Activated naive CD4-positive, alpha-beta T cell treated with anti-CD3 and anti-CD28 coated beads, Interleukin-2, amount 10 ng/mL, durations not matched to agents 7 days and 5 days (primary cell): ENCODE measurements at regions not wholly inside any gene's neighbourhood (a gene's known extent, or its start where the extent isn't known, plus 50 kb on each side); places are given as distances from the start of the nearest gene placed in this dataset.

Experiments used
- CTCF ChIA-PET: fragments of 350-600 bp; sonication (Branson Sonifier 250); formaldehyde crosslinking; loops from one replicate; lab custom pipeline; 2021; ENCODE audit warnings: antibody characterized with exemption; lab: Charles Lee
- DNase-seq: peaks from one replicate; pipeline ENCODE4 v3.0.0-alpha.2; 2020
- H3K27ac Mint-ChIP-seq: one replicate; pipeline ENCODE4 v1.8.0; 2021; ENCODE audit warnings: mild to moderate bottlenecking, moderate library complexity, mixed read lengths
- H3K27me3 Mint-ChIP-seq: one replicate; pipeline ENCODE4 v1.8.0; 2021; ENCODE audit warnings: mild to moderate bottlenecking, mixed read lengths
- H3K36me3 Mint-ChIP-seq: one replicate; pipeline ENCODE4 v1.8.0; 2021; ENCODE audit warnings: mixed read lengths
- H3K4me1 Mint-ChIP-seq: one replicate; pipeline ENCODE4 v1.8.0; 2021; ENCODE audit warnings: mixed read lengths
- H3K4me3 Mint-ChIP-seq: one replicate; pipeline ENCODE4 v1.8.0; 2021; ENCODE audit warnings: mild to moderate bottlenecking, moderate library complexity, mixed read lengths
- H3K9me3 Mint-ChIP-seq: one replicate; pipeline ENCODE4 v1.8.0; 2021; ENCODE audit warnings: mixed read lengths

DNA sequence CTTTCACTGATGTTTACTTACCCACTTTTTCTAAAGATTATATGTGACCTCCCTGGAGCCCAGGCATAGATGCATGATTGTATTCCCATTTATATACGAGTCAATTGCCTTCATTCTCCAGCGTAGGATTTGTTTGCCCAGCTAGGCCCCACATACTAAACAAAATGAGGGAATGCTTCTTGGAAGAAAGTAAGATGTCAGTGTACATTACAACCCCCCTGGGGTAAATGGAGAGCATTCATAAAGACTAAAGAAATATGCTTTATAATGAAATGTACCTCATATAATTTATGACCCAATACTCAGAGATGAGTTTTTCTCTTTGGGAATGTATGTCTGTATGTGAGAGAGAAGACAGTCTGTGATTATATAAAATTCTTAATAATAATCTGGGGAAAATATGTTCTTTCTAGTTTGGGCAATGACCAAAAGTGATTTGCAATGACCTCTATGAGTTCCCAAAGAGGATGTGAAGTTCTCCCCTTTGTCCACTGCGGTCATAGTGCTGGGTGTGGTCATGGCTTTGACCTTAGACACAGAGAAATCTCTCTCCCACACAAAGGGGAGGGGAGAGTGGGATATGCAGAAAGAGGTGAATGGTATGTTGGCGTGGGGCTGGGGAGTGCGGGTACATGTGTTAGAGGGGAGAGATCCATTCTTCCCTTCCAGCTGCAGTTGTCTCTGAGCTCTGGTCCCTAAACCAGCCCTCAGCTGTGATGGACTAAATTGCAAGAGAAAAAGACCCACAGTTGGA lies 175.6 kb downstream of the EN1 start:
- H3K36me3 Mint-ChIP-seq: no peaks in the 10 kb centered on the region
- H3K27me3 Mint-ChIP-seq: no peaks in the 10 kb centered on the region
- no peak overlapping the region for H3K27ac Mint-ChIP-seq
- no peaks in the 10 kb centered on the region for H3K9me3 Mint-ChIP-seq
- no peaks in the 10 kb centered on the region for H3K4me1 Mint-ChIP-seq
- no peak overlapping the region for H3K4me3 Mint-ChIP-seq
- DNase-seq: no peak
- CTCF ChIA-PET: interaction anchor here (0.8 kb wide), 1 partner anchor 601 kb away, joined by 3 read pairs; no protein-coding TSS in a partner anchor

DNA sequence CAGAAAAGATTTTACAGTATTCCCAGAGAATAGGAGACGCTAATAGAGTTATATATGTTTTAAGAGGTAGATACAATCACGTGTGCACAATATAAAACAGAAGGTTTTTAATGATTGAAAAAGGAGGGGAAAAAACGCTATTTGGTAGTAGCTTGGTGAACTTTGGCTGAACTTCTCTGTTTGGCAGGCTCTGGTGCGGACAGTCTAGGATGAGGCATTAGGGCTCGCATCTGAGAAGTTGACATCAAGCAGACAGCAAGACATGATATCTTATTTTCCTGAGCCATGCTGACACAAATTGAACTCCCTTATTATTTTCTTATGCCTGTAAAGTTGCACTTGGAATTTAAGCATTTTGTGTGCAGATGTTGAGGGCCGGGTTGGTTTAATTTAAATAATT lies 176.6 kb downstream of the EN1 start:
- H3K4me1 Mint-ChIP-seq: no peaks in the 10 kb centered on the region
- no peak for DNase-seq
- H3K9me3 Mint-ChIP-seq: no peaks in the 10 kb centered on the region
- no peaks in the 10 kb centered on the region for H3K36me3 Mint-ChIP-seq
- CTCF ChIA-PET: interaction anchor here (0.8 kb wide), 1 partner anchor 600 kb away, joined by 3 read pairs; no protein-coding TSS in a partner anchor
- H3K27me3 Mint-ChIP-seq: no peaks in the 10 kb centered on the region
- no peak overlapping the region for H3K4me3 Mint-ChIP-seq
- no peak overlapping the region for H3K27ac Mint-ChIP-seq

DNA sequence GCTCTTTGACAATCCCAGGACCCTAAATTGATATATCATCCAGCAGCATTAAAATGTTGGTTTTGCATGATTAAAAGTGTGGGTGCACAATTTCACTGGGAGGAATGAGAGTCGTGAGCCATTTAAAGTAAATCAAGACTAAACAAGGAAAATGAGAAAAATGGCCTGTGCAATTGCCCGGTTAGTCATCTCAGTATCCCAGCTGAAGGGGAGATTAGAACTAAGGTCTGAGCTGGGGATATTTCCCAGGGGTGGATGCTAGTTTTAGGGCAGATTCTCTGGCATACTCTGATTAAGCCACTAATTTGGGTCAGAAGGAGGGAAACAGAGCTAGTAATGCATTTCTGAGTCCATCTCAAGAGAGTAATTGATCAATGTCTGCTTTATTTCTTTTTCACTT lies 177.2 kb downstream of the EN1 start:
- Mint-ChIP-seq H3K27me3 (no peaks in the 10 kb centered on the region), H3K27ac (no peak overlapping the region), H3K36me3 (no peaks in the 10 kb centered on the region), H3K4me1 (no peaks in the 10 kb centered on the region), H3K4me3 (no peak overlapping the region), H3K9me3 (no peaks in the 10 kb centered on the region)
- DNase-seq: no peak
- CTCF ChIA-PET: no interaction called here

DNA sequence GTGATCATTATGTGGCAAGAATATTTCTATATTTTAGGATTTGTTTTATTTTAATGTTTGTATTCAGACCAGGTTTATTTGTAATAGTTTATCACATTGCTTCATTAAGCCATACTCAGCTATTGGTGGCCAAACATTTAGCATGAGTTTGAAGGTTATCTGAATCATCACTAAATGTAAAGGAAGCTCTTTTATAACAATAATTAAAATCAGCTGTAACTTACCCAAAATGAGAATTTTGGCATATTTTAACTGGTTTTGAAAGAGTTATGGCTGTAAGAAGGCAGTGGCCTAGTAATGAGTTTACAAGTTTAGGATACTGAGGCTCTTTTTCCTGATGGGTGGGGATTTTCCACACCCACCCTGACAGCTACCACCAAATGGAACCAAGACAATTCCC lies 177.8 kb downstream of the EN1 start:
- CTCF ChIA-PET: no interaction called here
- Mint-ChIP-seq H3K27me3 (no peaks in the 10 kb centered on the region), H3K4me3 (no peak overlapping the region)

DNA sequence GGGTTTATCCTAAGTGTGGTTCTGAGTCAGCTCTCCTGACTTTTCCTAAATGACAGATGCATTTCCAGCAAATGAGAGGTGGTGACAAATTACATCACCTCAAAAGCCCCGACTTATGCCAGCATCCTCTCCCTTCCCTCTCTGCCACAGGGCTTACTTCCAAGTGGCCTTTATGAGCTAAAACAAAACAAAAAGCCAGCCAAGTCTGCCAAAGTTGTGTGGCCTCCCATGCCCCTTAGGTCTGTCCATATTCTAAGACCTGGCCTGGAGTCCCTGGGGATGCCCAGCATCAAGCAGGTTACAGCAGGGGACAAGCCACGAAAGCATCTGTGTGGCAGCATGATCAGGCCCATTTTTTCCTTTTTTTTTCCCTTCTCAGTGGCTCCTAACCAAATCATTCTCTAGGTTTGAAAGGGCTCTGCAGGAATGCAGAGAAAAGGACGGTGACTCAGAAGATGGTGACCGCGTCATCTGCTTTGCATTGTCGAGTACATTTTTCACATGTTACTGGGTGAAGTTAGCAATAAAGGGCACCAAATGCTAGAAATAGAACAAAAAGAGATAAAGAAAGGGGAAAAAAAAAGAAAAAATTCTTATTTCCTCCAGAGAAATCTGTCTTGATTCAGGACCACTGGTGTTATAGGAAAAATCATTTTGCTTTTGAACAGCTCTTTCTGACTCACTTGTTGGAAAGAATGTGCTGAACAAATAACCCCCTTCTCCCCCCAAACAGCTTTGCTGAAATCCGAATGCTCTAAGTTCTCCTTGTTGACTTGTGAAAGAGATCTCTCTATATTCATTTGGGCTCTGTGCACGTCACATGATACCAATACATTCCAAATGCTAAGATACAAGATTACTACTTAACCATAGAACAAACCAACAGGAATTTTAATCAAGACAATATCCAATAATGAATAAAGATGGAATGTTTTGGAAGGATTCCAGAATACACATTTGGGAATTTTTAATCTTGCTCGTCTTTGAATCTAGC lies 178.7 kb downstream of the EN1 start:
- no peak for DNase-seq
- no peak overlapping the region for H3K4me3 Mint-ChIP-seq
- H3K27me3 Mint-ChIP-seq: no peaks in the 10 kb centered on the region
- CTCF ChIA-PET: interaction anchor here (0.7 kb wide), 1 partner anchor 605 kb away, joined by 3 read pairs; no protein-coding TSS in a partner anchor
- no peaks in the 10 kb centered on the region for H3K9me3 Mint-ChIP-seq
- H3K4me1 Mint-ChIP-seq: no peaks in the 10 kb centered on the region
- H3K27ac Mint-ChIP-seq: no peak overlapping the region
- H3K36me3 Mint-ChIP-seq: no peaks in the 10 kb centered on the region

More for the DNA sequence above, 177.8 kb downstream of the EN1 start:
- Mint-ChIP-seq H3K4me1 (no peaks in the 10 kb centered on the region), H3K36me3 (no peaks in the 10 kb centered on the region), H3K27ac (no peak overlapping the region), H3K9me3 (no peaks in the 10 kb centered on the region)
- no peak for DNase-seq

DNA sequence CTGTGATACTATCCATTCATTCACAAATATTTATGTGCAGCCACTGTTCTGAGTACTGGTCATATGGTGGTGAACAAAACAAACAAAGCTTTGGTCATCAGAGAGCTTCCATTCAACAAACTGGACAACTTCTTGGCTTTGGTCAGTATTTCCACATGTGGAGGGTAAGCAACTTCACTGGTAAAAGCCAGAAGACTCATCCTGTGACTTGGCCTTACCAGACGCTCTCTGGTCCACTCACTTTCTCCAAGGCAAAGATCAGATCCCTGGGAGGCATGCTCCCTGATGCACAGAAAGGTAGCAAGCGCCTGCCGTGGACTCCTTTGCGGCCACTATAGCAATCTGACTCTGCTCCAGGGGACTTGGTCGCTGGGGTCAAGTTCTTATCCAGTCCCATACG lies 179.5 kb downstream of the EN1 start:
- H3K27ac Mint-ChIP-seq: no peak overlapping the region
- no peak for DNase-seq
- CTCF ChIA-PET: interaction anchor here (0.7 kb wide), 1 partner anchor 605 kb away, joined by 3 read pairs; no protein-coding TSS in a partner anchor
- no peaks in the 10 kb centered on the region for H3K9me3 Mint-ChIP-seq
- H3K36me3 Mint-ChIP-seq: no peaks in the 10 kb centered on the region
- no peak overlapping the region for H3K4me3 Mint-ChIP-seq
- no peaks in the 10 kb centered on the region for H3K4me1 Mint-ChIP-seq
- no peaks in the 10 kb centered on the region for H3K27me3 Mint-ChIP-seq

DNA sequence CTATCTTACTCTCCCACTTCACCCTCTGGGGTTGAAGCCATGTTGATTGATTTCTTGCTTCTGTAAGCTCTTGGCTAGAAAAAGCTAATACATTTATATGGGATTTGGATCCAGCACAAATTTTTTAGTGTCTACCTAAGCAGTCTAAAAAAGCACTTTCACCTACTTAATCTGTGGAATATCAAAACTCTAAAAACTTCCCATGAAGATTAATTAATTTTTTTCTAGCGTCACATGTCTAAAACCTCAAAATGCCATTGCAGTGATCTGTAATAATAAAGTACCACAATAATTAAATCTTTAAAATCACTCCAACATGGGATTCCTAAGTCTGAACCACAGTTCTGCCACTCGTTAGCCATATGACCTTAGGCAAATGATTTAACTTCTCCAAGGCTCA lies 180.1 kb downstream of the EN1 start:
- no peak overlapping the region for H3K4me3 Mint-ChIP-seq
- CTCF ChIA-PET: no interaction called here
- no peaks in the 10 kb centered on the region for H3K9me3 Mint-ChIP-seq
- H3K36me3 Mint-ChIP-seq: no peaks in the 10 kb centered on the region
- H3K27me3 Mint-ChIP-seq: no peaks in the 10 kb centered on the region
- H3K27ac Mint-ChIP-seq: no peak overlapping the region
- no peaks in the 10 kb centered on the region for H3K4me1 Mint-ChIP-seq
- no peak for DNase-seq

DNA sequence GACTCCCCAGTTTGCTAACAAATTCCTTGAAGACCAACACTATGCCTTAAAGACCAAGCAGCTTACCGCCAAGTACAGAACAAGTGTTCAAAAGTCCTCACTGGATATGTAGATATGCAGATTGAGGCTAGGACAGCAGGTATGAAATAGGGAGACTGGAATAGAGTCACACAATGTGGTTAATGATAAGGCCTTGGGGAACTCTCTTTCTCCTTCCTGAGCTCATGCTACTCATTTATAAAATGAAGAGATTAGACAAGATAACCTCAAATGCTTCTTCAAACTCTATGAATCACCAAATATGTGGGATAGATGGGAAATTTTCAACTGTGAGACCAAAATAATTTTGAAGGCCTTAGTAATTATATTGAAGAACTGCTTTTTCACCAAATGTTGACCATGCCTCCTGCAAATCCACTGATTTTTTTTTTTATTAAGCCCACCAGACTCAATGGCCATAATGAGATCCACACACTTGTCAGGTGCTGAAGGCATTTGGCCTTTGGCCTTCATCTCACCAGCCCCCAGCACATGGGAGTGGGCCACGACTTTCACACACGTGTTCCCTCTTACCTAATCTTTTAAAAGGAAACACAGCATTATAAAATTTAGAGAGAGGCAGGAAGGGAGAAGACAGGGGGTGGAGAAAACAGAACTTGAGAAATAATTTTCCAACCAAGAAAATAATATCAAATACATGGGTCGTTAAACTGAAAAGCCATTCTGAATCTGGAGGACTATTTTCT lies 181.5 kb downstream of the EN1 start:
- Mint-ChIP-seq H3K27ac (no peak overlapping the region), H3K4me1 (no peaks in the 10 kb centered on the region), H3K27me3 (no peaks in the 10 kb centered on the region), H3K9me3 (no peaks in the 10 kb centered on the region), H3K4me3 (no peak overlapping the region), H3K36me3 (no peaks in the 10 kb centered on the region)
- CTCF ChIA-PET: no interaction called here
- DNase-seq: no peak

DNA sequence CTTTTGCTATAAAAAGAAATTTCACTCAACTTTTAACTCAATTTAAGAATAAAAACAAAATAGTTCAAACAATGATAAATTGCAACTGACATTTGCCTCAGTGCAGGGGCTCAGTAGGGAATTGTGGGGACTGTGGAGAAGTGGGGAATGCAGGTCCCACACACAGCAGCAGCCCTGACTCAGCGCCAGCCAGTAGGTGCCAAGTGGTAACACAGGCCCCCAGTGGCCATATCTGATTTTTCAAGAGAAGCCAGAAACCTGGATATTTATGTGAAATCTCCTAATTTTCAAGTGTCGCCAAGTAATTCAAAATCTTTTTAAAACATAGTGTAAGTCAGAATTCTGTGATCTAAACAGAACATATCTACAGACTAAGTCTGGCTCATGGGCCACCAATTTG lies 186.3 kb downstream of the EN1 start:
- H3K27ac Mint-ChIP-seq: no peak overlapping the region
- no peak for DNase-seq
- no peaks in the 10 kb centered on the region for H3K27me3 Mint-ChIP-seq
- CTCF ChIA-PET: no interaction called here
- H3K36me3 Mint-ChIP-seq: no peaks in the 10 kb centered on the region
- H3K4me3 Mint-ChIP-seq: no peak overlapping the region
- no peaks in the 10 kb centered on the region for H3K4me1 Mint-ChIP-seq
- no peaks in the 10 kb centered on the region for H3K9me3 Mint-ChIP-seq

DNA sequence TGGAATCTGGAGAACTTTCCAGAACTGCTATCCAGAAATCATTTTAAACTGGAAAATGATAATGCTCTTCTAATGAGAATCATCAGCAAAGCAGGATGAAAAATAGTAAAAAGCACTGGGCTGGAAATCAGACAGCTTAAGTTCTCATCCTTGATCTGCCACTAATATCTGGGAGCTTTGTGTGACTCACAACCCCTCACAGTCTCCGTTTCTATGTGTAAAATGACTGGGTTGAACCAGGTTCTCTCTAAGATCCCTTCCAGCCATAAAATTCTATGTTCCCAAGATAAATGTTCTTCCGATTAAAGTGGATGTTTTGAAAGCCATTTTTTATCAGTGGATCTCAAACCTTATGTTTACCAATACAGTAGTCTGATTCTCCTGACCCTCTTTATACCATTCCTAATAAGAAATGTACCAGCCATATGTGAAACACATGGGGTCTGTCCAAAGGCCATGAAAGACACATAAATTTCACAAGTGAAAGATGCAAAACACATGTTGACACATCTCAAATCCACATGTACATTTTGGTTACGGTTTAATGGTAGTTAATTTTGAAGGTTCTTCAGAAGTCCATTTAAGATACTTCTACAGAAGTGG lies 188.8 kb downstream of the EN1 start:
- CTCF ChIA-PET: no interaction called here
- Mint-ChIP-seq H3K27ac (no peak overlapping the region), H3K27me3 (no peaks in the 10 kb centered on the region), H3K4me3 (no peak overlapping the region), H3K9me3 (no peaks in the 10 kb centered on the region), H3K4me1 (no peaks in the 10 kb centered on the region), H3K36me3 (no peaks in the 10 kb centered on the region)
- no peak for DNase-seq

DNA sequence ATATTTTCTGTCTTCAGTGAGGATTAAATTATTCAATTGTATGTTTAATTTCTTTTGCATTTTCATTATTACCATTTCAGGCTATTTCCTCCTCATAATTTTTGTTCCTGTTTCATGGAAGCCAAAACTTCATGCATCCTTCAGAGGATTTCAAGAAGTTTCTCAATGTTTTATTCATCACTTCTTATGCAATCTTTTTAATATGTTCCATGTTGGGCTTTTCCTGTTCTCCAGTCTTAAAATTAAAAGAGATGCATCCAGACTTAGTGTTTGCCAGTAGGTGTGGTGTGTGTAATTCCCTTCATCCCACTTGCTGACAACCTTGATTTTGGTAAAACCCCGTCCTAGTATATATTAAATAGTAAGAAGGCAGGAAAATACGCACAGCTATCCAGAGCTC lies 190.0 kb downstream of the EN1 start:
- CTCF ChIA-PET: no interaction called here
- no peaks in the 10 kb centered on the region for H3K27me3 Mint-ChIP-seq
- H3K4me1 Mint-ChIP-seq: no peaks in the 10 kb centered on the region
- H3K4me3 Mint-ChIP-seq: no peak overlapping the region
- H3K9me3 Mint-ChIP-seq: no peaks in the 10 kb centered on the region
- no peak overlapping the region for H3K27ac Mint-ChIP-seq
- DNase-seq: no peak
- H3K36me3 Mint-ChIP-seq: no peaks in the 10 kb centered on the region

DNA sequence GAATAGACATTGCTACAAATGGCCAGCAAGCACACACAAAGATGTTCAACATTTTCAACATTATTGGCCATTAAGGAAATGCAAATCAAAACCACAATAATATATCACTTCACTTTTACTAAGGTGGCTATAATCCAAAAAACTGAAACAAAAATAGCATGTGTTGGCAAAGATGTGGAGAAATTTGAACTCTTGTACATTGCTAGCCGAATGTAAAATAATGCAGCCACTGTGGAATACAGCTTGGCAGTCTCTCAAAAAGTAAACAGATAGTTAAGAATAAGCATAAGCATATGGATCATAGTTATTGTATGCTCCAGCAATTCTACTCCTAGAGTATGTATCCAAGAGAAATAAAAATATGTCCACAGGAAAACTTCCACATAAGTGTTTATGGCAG lies 192.5 kb downstream of the EN1 start:
- no peak for DNase-seq
- Mint-ChIP-seq H3K27me3 (peaks cover under 1% of the 10 kb centered on the region), H3K4me1 (no peaks in the 10 kb centered on the region), H3K36me3 (no peaks in the 10 kb centered on the region), H3K4me3 (no peak overlapping the region), H3K27ac (no peak overlapping the region), H3K9me3 (peaks cover 1% of the 10 kb centered on the region)
- CTCF ChIA-PET: no interaction called here

DNA sequence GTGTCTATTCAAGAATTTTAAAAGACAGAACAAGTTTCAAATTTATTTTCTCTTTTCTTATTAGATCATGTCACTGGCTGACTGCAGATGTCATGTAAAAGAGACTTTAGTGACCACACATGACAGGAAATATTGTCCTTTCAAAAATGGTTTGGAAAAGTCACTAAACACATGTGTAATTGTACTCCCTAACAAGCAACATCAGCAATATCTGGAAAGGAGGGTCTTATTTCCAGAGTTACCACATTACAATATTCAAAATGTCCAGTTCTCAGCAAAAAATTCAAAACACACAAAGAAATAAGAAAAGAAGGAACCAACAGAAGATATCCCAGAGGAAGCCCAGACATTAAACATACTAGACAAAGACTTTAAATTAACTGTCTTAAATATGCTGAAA lies 197.1 kb downstream of the EN1 start:
- Mint-ChIP-seq H3K36me3 (no peaks in the 10 kb centered on the region), H3K9me3 (peaks cover 1% of the 10 kb centered on the region), H3K4me3 (no peak overlapping the region), H3K27ac (no peak overlapping the region), H3K4me1 (no peaks in the 10 kb centered on the region), H3K27me3 (peaks cover 8% of the 10 kb centered on the region)
- DNase-seq: no peak
- CTCF ChIA-PET: no interaction called here

DNA sequence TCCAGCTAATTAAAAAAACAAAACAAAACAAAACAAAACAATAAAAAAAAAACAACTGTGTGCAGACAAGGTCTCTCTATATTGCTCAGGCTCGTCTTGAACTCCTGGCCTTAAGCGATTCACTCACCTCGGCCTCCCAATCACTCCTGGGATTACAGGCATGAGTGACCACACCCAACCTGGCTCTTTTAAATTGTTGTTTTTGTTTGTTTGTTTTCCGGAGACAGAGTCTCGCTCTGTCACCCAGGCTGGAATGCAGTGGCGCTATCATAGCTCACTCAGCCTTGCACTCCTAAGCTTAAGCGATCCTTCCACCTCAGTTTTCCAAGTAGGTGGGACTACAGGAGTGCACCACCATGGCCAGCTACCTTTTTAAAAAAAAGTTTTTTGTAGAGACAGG lies 201.6 kb downstream of the EN1 start:
- CTCF ChIA-PET: no interaction called here
- Mint-ChIP-seq H3K27ac (no peak overlapping the region), H3K36me3 (no peaks in the 10 kb centered on the region), H3K27me3 (peaks cover 8% of the 10 kb centered on the region), H3K4me1 (no peaks in the 10 kb centered on the region), H3K4me3 (no peak overlapping the region), H3K9me3 (peaks cover 1% of the 10 kb centered on the region)
- DNase-seq: no peak
